NB4 (cell line): ENCODE measurements at regions not wholly inside any gene's neighbourhood (a gene's known extent, or its start where the extent isn't known, plus 50 kb on each side); places are given as distances from the start of the nearest gene placed in this dataset.

Source experiments
- POLR2A ChIP-seq: IDR thresholded peaks from 2 replicates; pipeline ENCODE4 v1.6.1; 2011; ENCODE audit warnings: mild to moderate bottlenecking; ENCODE audit not compliant: insufficient read length; ENCODE audit errors: extremely low read depth
- TF ChIP-seq, protein P1 (sequence below): IDR thresholded peaks from one replicate; pipeline ENCODE4 v1.5.1; 2012; ENCODE audit warnings: low read depth, low read length

DNA sequence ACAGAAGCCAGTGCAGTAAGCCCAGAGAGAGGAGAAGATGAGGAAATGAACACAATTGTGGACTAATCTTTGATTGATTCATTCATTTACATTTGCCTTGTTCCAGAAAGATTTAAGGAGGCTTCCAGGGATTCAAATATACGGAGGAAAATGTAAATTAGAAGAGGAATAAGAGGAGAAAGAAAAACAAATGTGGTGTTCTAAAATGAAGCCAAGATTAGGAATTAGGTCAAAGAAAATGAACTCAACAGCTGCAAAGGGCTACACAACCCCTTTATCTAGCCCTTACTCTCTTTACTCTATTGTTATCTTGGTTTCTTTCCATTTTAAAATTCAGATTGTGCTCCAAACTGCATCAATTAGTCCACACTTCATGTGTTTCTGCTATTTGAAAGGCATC lies 196.8 kb downstream of the SPATA18 start:
- TF ChIP-seq, protein P1, sequence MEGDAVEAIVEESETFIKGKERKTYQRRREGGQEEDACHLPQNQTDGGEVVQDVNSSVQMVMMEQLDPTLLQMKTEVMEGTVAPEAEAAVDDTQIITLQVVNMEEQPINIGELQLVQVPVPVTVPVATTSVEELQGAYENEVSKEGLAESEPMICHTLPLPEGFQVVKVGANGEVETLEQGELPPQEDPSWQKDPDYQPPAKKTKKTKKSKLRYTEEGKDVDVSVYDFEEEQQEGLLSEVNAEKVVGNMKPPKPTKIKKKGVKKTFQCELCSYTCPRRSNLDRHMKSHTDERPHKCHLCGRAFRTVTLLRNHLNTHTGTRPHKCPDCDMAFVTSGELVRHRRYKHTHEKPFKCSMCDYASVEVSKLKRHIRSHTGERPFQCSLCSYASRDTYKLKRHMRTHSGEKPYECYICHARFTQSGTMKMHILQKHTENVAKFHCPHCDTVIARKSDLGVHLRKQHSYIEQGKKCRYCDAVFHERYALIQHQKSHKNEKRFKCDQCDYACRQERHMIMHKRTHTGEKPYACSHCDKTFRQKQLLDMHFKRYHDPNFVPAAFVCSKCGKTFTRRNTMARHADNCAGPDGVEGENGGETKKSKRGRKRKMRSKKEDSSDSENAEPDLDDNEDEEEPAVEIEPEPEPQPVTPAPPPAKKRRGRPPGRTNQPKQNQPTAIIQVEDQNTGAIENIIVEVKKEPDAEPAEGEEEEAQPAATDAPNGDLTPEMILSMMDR = no peak
- TF ChIP-seq POLR2A = no peak
